ENCODE measurements at regions not wholly inside any gene's neighbourhood (a gene's known extent, or its start where the extent isn't known, plus 50 kb on each side); places are given as distances from the start of the nearest gene placed in this dataset.

- Histone ChIP-seq H3K56ac (ENCODE audit: low read length) (no peak overlapping the region), H4K8ac (ENCODE audit: low read depth, low read length) (no peak overlapping the region), H3K4ac (ENCODE audit: low read depth, low read length) (no peak overlapping the region), H2BK5ac (ENCODE audit: low read length) (no peak overlapping the region), H3K27ac (ENCODE audit: low read depth, low read length) (no peak overlapping the region), H4K5ac (ENCODE audit: low read length) (no peak overlapping the region), H3K27me3 (ENCODE audit: insufficient read depth, low read length, poor library complexity) (no peaks in the 10 kb centered on the region), H3K4me1 (ENCODE audit: control insufficient read depth, low read depth, low read length) (no peaks in the 10 kb centered on the region), H2BK15ac (replicated peaks; ENCODE audit: low read depth) (no peak overlapping the region), H3K23ac (ENCODE audit: low read length) (no peak overlapping the region), H3K18ac (ENCODE audit: low read length) (peak overlapping the region; percentile 41), H2AK5ac (ENCODE audit: low read length) (no peak overlapping the region), H3K4me2 (ENCODE audit: low read length) (no peak overlapping the region), H3K9ac (ENCODE audit: low read length) (no peak overlapping the region), H3K79me1 (ENCODE audit: low read length) (no peaks in the 10 kb centered on the region), H3K4me3 (ENCODE audit: low read length) (no peak overlapping the region), H3K36me3 (ENCODE audit: control insufficient read depth, insufficient read depth, low read length) (no peaks in the 10 kb centered on the region), H3K79me2 (ENCODE audit: control insufficient read depth, insufficient read depth, low read length) (no peaks in the 10 kb centered on the region), H2BK120ac (ENCODE audit: low read depth, low read length) (no peak overlapping the region)
- no CpG with 5 or more reads among the region's 3 CpGs for WGBS (ENCODE audit: extremely low coverage, insufficient coverage, low lambda C conversion rate)
- DNase-seq, result no peak
These were observed 516.1 kb downstream of the MCTP2 start for GRCh38 chr15:94747510-94747909.

GRCh38 chr15:94749811-94750617 lies 518.7 kb downstream of the MCTP2 start:
- no peak overlapping the region for H3K18ac ChIP-seq (ENCODE audit: low read length)
- H3K9ac ChIP-seq (ENCODE audit: low read length), result no peak overlapping the region
- no peak overlapping the region for H3K27ac ChIP-seq (ENCODE audit: low read depth, low read length)
- H3K4me3 ChIP-seq (ENCODE audit: low read length), result no peak overlapping the region
- no peak overlapping the region for H4K5ac ChIP-seq (ENCODE audit: low read length)
- no peak for DNase-seq
- no peak overlapping the region for H2BK15ac ChIP-seq (replicated peaks; ENCODE audit: low read depth)
- no peak overlapping the region for H2BK5ac ChIP-seq (ENCODE audit: low read length)
- no peak overlapping the region for H2BK120ac ChIP-seq (ENCODE audit: low read depth, low read length)
- peak overlapping the region; percentile 45 for H3K23ac ChIP-seq (ENCODE audit: low read length)
- H3K36me3 ChIP-seq (ENCODE audit: control insufficient read depth, insufficient read depth, low read length), result no peaks in the 10 kb centered on the region
- no peaks in the 10 kb centered on the region for H3K79me2 ChIP-seq (ENCODE audit: control insufficient read depth, insufficient read depth, low read length)
- no peaks in the 10 kb centered on the region for H3K27me3 ChIP-seq (ENCODE audit: insufficient read depth, low read length, poor library complexity)
- H3K79me1 ChIP-seq (ENCODE audit: low read length), result no peaks in the 10 kb centered on the region
- H2AK5ac ChIP-seq (ENCODE audit: low read length), result no peak overlapping the region
- no peak overlapping the region for H3K4me2 ChIP-seq (ENCODE audit: low read length)
- no peak overlapping the region for H4K8ac ChIP-seq (ENCODE audit: low read depth, low read length)
- no peaks in the 10 kb centered on the region for H3K4me1 ChIP-seq (ENCODE audit: control insufficient read depth, low read depth, low read length)
- no CpG with 5 or more reads among the region's 5 CpGs for WGBS (ENCODE audit: extremely low coverage, insufficient coverage, low lambda C conversion rate)
- H3K56ac ChIP-seq (ENCODE audit: low read length), result no peak overlapping the region
- H3K4ac ChIP-seq (ENCODE audit: low read depth, low read length), result peak overlapping the region; percentile 60

GRCh38 chr15:94760348-94760747 lies 529.0 kb downstream of the MCTP2 start:
- Histone ChIP-seq H2BK15ac (replicated peaks; ENCODE audit: low read depth) (no peak overlapping the region), H4K8ac (ENCODE audit: low read depth, low read length) (no peak overlapping the region), H3K56ac (ENCODE audit: low read length) (peak overlapping the region; percentile 80), H3K27ac (ENCODE audit: low read depth, low read length) (peak overlapping the region; percentile 83), H4K5ac (ENCODE audit: low read length) (no peak overlapping the region), H3K4me2 (ENCODE audit: low read length) (no peak overlapping the region), H3K36me3 (ENCODE audit: control insufficient read depth, insufficient read depth, low read length) (no peaks in the 10 kb centered on the region), H3K18ac (ENCODE audit: low read length) (peak overlapping the region; percentile 85), H3K4ac (ENCODE audit: low read depth, low read length) (peak overlapping the region; percentile 97), H2BK5ac (ENCODE audit: low read length) (peak overlapping the region; percentile 66), H2BK120ac (ENCODE audit: low read depth, low read length) (peak overlapping the region; percentile 94), H3K4me3 (ENCODE audit: low read length) (no peak overlapping the region), H3K27me3 (ENCODE audit: insufficient read depth, low read length, poor library complexity) (no peaks in the 10 kb centered on the region), H3K4me1 (ENCODE audit: control insufficient read depth, low read depth, low read length) (peaks cover 8% of the 10 kb centered on the region), H3K79me2 (ENCODE audit: control insufficient read depth, insufficient read depth, low read length) (no peaks in the 10 kb centered on the region), H2AK5ac (ENCODE audit: low read length) (peak overlapping the region; percentile 84), H3K9ac (ENCODE audit: low read length) (peak overlapping the region; percentile 10), H3K23ac (ENCODE audit: low read length) (no peak overlapping the region), H3K79me1 (ENCODE audit: low read length) (no peaks in the 10 kb centered on the region)
- peak; percentile 73 for DNase-seq
- no CpG with 5 or more reads among the region's 2 CpGs for WGBS (ENCODE audit: extremely low coverage, insufficient coverage, low lambda C conversion rate)

- Histone ChIP-seq H4K5ac (ENCODE audit: low read length) (no peak overlapping the region), H3K79me1 (ENCODE audit: low read length) (no peaks in the 10 kb centered on the region), H3K79me2 (ENCODE audit: control insufficient read depth, insufficient read depth, low read length) (no peaks in the 10 kb centered on the region)
These were observed 530.2 kb downstream of the MCTP2 start for GRCh38 chr15:94761574-94761973.

GRCh38 chr15:94769089-94769488 lies 537.7 kb downstream of the MCTP2 start:
- H3K23ac ChIP-seq (ENCODE audit: low read length), result no peak overlapping the region
- no peak overlapping the region for H3K4me2 ChIP-seq (ENCODE audit: low read length)
- H4K8ac ChIP-seq (ENCODE audit: low read depth, low read length), result no peak overlapping the region
- H3K27me3 ChIP-seq (ENCODE audit: insufficient read depth, low read length, poor library complexity), result no peaks in the 10 kb centered on the region
- H3K79me2 ChIP-seq (ENCODE audit: control insufficient read depth, insufficient read depth, low read length), result no peaks in the 10 kb centered on the region
- H2AK5ac ChIP-seq (ENCODE audit: low read length), result no peak overlapping the region
- no peaks in the 10 kb centered on the region for H3K36me3 ChIP-seq (ENCODE audit: control insufficient read depth, insufficient read depth, low read length)
- H3K27ac ChIP-seq (ENCODE audit: low read depth, low read length), result no peak overlapping the region
- no peak overlapping the region for H2BK5ac ChIP-seq (ENCODE audit: low read length)
- no peak overlapping the region for H3K4me3 ChIP-seq (ENCODE audit: low read length)
- no peak overlapping the region for H4K5ac ChIP-seq (ENCODE audit: low read length)
- H2BK120ac ChIP-seq (ENCODE audit: low read depth, low read length), result no peak overlapping the region
- no peaks in the 10 kb centered on the region for H3K79me1 ChIP-seq (ENCODE audit: low read length)
- WGBS (ENCODE audit: extremely low coverage, insufficient coverage, low lambda C conversion rate), result no CpG with 5 or more reads among the region's 2 CpGs
- no peak for DNase-seq
- no peak overlapping the region for H3K4ac ChIP-seq (ENCODE audit: low read depth, low read length)
- H3K18ac ChIP-seq (ENCODE audit: low read length), result no peak overlapping the region
- no peak overlapping the region for H3K56ac ChIP-seq (ENCODE audit: low read length)
- H2BK15ac ChIP-seq (replicated peaks; ENCODE audit: low read depth), result no peak overlapping the region
- no peak overlapping the region for H3K9ac ChIP-seq (ENCODE audit: low read length)
- H3K4me1 ChIP-seq (ENCODE audit: control insufficient read depth, low read depth, low read length), result no peaks in the 10 kb centered on the region

More at GRCh38 chr15:94761574-94761973, 530.2 kb downstream of the MCTP2 start:
- no peak overlapping the region for H3K27ac ChIP-seq (ENCODE audit: low read depth, low read length)
- H3K4me1 ChIP-seq (ENCODE audit: control insufficient read depth, low read depth, low read length), result peaks cover 8% of the 10 kb centered on the region
- H2BK120ac ChIP-seq (ENCODE audit: low read depth, low read length), result peak overlapping the region; percentile 61
- no CpG with 5 or more reads among the region's 1 CpG for WGBS (ENCODE audit: extremely low coverage, insufficient coverage, low lambda C conversion rate)
- no peak overlapping the region for H3K4ac ChIP-seq (ENCODE audit: low read depth, low read length)
- no peak overlapping the region for H2BK15ac ChIP-seq (replicated peaks; ENCODE audit: low read depth)
- no peak overlapping the region for H2AK5ac ChIP-seq (ENCODE audit: low read length)
- H3K4me3 ChIP-seq (ENCODE audit: low read length), result no peak overlapping the region
- no peaks in the 10 kb centered on the region for H3K36me3 ChIP-seq (ENCODE audit: control insufficient read depth, insufficient read depth, low read length)
- no peak overlapping the region for H3K23ac ChIP-seq (ENCODE audit: low read length)
- no peak overlapping the region for H3K9ac ChIP-seq (ENCODE audit: low read length)
- no peaks in the 10 kb centered on the region for H3K27me3 ChIP-seq (ENCODE audit: insufficient read depth, low read length, poor library complexity)
- DNase-seq, result no peak
- H4K8ac ChIP-seq (ENCODE audit: low read depth, low read length), result no peak overlapping the region
- peak overlapping the region; percentile 69 for H2BK5ac ChIP-seq (ENCODE audit: low read length)
- H3K4me2 ChIP-seq (ENCODE audit: low read length), result no peak overlapping the region
- H3K18ac ChIP-seq (ENCODE audit: low read length), result no peak overlapping the region
- no peak overlapping the region for H3K56ac ChIP-seq (ENCODE audit: low read length)

GRCh38 chr15:94770199-94770598 lies 538.8 kb downstream of the MCTP2 start:
- H3K36me3 ChIP-seq (ENCODE audit: control insufficient read depth, insufficient read depth, low read length), result no peaks in the 10 kb centered on the region
- no peak overlapping the region for H4K8ac ChIP-seq (ENCODE audit: low read depth, low read length)
- no peak overlapping the region for H2BK15ac ChIP-seq (replicated peaks; ENCODE audit: low read depth)
- DNase-seq, result no peak
- no peak overlapping the region for H3K56ac ChIP-seq (ENCODE audit: low read length)
- H3K27ac ChIP-seq (ENCODE audit: low read depth, low read length), result no peak overlapping the region
- no peaks in the 10 kb centered on the region for H3K4me1 ChIP-seq (ENCODE audit: control insufficient read depth, low read depth, low read length)
- no peak overlapping the region for H3K4me3 ChIP-seq (ENCODE audit: low read length)
- H2AK5ac ChIP-seq (ENCODE audit: low read length), result no peak overlapping the region
- no peaks in the 10 kb centered on the region for H3K79me1 ChIP-seq (ENCODE audit: low read length)
- 100% methylated on average over 3 of the region's 10 CpGs for WGBS (ENCODE audit: extremely low coverage, insufficient coverage, low lambda C conversion rate)
- H3K23ac ChIP-seq (ENCODE audit: low read length), result no peak overlapping the region
- H4K5ac ChIP-seq (ENCODE audit: low read length), result no peak overlapping the region
- no peak overlapping the region for H3K4me2 ChIP-seq (ENCODE audit: low read length)
- H3K9ac ChIP-seq (ENCODE audit: low read length), result no peak overlapping the region
- no peaks in the 10 kb centered on the region for H3K27me3 ChIP-seq (ENCODE audit: insufficient read depth, low read length, poor library complexity)
- no peak overlapping the region for H3K18ac ChIP-seq (ENCODE audit: low read length)
- no peak overlapping the region for H2BK5ac ChIP-seq (ENCODE audit: low read length)
- H2BK120ac ChIP-seq (ENCODE audit: low read depth, low read length), result no peak overlapping the region
- H3K79me2 ChIP-seq (ENCODE audit: control insufficient read depth, insufficient read depth, low read length), result no peaks in the 10 kb centered on the region
- no peak overlapping the region for H3K4ac ChIP-seq (ENCODE audit: low read depth, low read length)
